Body of pancreas (tissue), 4 donors: ENCODE measurements at regions not wholly inside any gene's neighbourhood (a gene's known extent, or its start where the extent isn't known, plus 50 kb on each side); places are given as distances from the start of the nearest gene placed in this dataset.
"Not testable (repeated sequence)": the region's sequence is repeated elsewhere in the genome, so short reads cannot be mapped to it uniquely, and the experiment has no call there.

Experiments used
- POLR2A ChIP-seq, 3 donors: fragments of 450-650 bp; IDR thresholded peaks; one replicate each; pipeline ENCODE4 v1.6.1; 2016; ENCODE audit warnings: antibody characterized with exemption in 3 of 3, mild to moderate bottlenecking in 2 of 3
- TF ChIP-seq, protein P1 (sequence below), 7 experiments: fragments of 450-650 bp in 4 of 7; fragments of 200-600 bp in 3 of 7; sonication (generic) in 3 of 7; IDR thresholded peaks; one replicate each; pipeline ENCODE4 v1.5.1; 2016 to 2019; ENCODE audit warnings: antibody characterized with exemption in 7 of 7

GRCh38 chr14:81614302-81614701 lies 80.6 kb upstream of the SEL1L start:
- TF ChIP-seq, protein P1, sequence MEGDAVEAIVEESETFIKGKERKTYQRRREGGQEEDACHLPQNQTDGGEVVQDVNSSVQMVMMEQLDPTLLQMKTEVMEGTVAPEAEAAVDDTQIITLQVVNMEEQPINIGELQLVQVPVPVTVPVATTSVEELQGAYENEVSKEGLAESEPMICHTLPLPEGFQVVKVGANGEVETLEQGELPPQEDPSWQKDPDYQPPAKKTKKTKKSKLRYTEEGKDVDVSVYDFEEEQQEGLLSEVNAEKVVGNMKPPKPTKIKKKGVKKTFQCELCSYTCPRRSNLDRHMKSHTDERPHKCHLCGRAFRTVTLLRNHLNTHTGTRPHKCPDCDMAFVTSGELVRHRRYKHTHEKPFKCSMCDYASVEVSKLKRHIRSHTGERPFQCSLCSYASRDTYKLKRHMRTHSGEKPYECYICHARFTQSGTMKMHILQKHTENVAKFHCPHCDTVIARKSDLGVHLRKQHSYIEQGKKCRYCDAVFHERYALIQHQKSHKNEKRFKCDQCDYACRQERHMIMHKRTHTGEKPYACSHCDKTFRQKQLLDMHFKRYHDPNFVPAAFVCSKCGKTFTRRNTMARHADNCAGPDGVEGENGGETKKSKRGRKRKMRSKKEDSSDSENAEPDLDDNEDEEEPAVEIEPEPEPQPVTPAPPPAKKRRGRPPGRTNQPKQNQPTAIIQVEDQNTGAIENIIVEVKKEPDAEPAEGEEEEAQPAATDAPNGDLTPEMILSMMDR (IDR thresholded peaks at IDR 0.05), result not testable (repeated sequence)
- not testable (repeated sequence) for TF ChIP-seq POLR2A (IDR thresholded peaks at IDR 0.05)
